ENCODE measurements at regions not wholly inside any gene's neighbourhood (a gene's known extent, or its start where the extent isn't known, plus 50 kb on each side); places are given as distances from the start of the nearest gene placed in this dataset.

DNA sequence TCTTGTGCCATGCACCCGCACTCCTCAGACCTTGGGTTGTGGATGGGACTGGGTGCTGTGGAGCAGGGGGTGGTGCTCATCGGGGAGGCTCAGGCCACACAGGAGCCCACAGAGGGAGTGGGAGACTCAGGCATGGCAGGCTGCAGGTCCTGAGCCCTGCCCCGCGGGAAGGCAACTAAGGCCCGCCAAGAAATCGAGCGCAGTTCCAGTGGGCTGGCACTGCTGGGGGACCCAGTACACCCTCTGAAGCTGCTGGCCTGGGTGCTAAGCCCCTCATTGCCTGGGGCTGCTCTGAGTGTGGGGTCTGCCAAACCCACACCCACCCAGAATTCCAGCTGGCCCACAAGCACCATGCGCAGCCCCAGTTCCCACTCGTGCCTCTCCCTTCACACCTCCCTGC, 450.5 kb upstream of the FGF16 start:
- TF ChIP-seq, protein P1, sequence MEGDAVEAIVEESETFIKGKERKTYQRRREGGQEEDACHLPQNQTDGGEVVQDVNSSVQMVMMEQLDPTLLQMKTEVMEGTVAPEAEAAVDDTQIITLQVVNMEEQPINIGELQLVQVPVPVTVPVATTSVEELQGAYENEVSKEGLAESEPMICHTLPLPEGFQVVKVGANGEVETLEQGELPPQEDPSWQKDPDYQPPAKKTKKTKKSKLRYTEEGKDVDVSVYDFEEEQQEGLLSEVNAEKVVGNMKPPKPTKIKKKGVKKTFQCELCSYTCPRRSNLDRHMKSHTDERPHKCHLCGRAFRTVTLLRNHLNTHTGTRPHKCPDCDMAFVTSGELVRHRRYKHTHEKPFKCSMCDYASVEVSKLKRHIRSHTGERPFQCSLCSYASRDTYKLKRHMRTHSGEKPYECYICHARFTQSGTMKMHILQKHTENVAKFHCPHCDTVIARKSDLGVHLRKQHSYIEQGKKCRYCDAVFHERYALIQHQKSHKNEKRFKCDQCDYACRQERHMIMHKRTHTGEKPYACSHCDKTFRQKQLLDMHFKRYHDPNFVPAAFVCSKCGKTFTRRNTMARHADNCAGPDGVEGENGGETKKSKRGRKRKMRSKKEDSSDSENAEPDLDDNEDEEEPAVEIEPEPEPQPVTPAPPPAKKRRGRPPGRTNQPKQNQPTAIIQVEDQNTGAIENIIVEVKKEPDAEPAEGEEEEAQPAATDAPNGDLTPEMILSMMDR (IDR thresholded peaks at IDR 0.05; ENCODE audit: poor library complexity, severe bottlenecking): no peak
- TF ChIP-seq, protein P2, sequence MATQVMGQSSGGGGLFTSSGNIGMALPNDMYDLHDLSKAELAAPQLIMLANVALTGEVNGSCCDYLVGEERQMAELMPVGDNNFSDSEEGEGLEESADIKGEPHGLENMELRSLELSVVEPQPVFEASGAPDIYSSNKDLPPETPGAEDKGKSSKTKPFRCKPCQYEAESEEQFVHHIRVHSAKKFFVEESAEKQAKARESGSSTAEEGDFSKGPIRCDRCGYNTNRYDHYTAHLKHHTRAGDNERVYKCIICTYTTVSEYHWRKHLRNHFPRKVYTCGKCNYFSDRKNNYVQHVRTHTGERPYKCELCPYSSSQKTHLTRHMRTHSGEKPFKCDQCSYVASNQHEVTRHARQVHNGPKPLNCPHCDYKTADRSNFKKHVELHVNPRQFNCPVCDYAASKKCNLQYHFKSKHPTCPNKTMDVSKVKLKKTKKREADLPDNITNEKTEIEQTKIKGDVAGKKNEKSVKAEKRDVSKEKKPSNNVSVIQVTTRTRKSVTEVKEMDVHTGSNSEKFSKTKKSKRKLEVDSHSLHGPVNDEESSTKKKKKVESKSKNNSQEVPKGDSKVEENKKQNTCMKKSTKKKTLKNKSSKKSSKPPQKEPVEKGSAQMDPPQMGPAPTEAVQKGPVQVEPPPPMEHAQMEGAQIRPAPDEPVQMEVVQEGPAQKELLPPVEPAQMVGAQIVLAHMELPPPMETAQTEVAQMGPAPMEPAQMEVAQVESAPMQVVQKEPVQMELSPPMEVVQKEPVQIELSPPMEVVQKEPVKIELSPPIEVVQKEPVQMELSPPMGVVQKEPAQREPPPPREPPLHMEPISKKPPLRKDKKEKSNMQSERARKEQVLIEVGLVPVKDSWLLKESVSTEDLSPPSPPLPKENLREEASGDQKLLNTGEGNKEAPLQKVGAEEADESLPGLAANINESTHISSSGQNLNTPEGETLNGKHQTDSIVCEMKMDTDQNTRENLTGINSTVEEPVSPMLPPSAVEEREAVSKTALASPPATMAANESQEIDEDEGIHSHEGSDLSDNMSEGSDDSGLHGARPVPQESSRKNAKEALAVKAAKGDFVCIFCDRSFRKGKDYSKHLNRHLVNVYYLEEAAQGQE (IDR thresholded peaks at IDR 0.05; ENCODE audit: borderline replicate concordance): no peak
- no peak for TF ChIP-seq POLR2AphosphoS5 (IDR thresholded peaks at IDR 0.05)
- no peak for TF ChIP-seq MXI1 (conservative IDR thresholded peaks at IDR 0.05; ENCODE audit: poor library complexity, severe bottlenecking)
- no peak for TF ChIP-seq EP300 (conservative IDR thresholded peaks at IDR 0.05; ENCODE audit: poor library complexity, severe bottlenecking)
- no peak for TF ChIP-seq TAF1 (IDR thresholded peaks at IDR 0.05; ENCODE audit: low read depth)

All from neural cell (in vitro differentiated cells).